HS-27A (cell line): ENCODE measurements at regions not wholly inside any gene's neighbourhood (a gene's known extent, or its start where the extent isn't known, plus 50 kb on each side); places are given as distances from the start of the nearest gene placed in this dataset.
"Not testable (repeated sequence)": the region's sequence is repeated elsewhere in the genome, so short reads cannot be mapped to it uniquely, and the experiment has no call there.

Experiments
- DNase-seq: peaks from one replicate; pipeline ENCODE4 v3.0.0-alpha.2; 2012; ENCODE audit warnings: low read depth, missing footprints

DNA sequence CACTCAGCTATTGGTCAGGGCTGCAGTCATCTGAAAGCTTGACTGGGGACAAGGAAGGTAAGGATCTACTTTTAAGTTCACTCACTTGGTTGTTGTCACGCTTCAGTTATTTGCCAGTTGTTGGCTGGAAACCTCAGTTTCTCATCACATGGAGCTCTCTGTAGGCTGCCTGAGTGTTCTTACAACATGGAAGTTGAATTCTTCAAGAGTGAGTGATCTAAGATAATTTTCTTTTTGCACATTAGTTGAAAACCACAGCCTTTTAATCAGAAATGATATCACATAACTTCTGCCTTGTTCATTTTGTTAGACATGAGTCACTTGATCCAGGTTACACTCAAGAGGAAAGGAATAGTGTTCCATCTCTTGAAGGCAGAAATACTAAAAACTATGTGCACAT lies 552.7 kb downstream of the RAPGEF2 start:
- peak; percentile 23 for DNase-seq

DNA sequence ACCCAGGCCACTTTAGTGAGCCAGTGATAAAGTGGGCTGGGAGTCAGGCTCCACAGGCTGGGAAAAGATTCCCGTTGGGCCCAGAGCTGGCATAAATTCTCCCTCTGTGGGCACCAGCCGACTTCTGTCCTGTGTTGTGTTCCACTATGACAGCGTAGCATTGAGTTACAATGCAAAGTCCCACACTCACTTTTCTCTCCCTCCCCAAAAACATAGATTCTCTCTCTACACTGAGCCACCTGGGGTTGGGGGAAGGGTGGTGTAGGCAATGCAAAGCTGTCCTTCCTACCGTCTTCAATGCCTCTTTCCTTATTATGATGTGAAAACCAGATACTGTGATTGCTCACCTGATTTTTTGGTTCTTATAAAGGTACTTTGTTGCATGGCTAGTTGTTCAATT lies 566.2 kb downstream of the RAPGEF2 start:
- no peak for DNase-seq

DNA sequence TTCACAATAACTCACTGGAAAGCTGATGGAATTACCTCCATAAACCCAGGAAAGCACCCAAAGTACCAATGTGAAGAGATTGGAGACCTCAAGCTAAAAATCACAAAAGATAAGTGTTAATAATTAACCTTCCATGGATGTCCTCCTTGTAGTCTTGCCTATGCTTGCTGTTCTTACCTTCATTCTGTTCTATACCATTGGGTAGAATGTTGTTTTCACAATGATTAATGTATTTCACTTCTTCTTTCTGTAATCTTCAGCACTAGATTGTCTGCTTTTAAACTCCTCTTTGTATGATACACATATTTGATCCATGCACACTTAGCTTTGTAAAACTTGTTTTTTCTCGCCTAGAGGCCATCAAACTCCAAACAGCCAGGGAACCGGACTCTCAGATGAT lies 570.3 kb downstream of the RAPGEF2 start:
- DNase-seq = no peak

DNA sequence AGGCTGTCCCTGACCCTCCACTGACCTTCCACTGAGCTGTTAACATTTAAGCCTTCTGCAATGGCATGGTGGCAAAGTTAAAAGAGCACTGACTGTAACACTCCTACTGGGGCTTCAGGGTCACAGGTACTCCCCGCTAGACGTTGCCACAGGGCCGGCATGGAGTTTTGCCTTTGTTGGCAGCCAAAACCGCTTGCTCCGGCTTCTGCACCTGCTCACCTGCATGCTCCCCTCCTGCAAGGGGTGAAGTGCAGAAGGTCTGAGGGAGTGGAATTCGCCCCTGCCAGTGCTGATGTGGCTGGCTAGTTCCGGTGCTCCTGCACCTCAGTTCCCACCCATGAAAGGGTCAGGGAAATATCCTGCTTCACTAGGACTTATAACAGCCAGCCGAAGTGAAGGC lies 571.4 kb downstream of the RAPGEF2 start:
- DNase-seq = no peak

DNA sequence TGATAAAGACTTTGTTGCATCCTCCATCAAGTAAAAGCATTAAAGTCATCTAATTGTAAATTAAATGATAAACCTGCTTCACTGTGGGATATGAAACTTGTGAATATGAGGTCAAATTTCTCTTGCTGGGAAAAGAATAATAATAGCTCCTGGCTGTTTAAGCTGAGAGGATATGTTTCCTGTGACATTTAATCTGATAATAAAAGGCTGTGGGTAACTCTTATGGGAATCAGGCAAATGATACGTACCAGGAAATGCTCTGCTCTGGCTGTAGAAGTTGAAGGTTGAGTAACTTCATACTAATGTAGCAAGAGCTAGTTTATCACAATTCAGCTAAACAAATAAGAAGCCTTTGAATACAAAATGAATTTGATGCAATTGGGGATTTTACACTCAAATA lies 574.6 kb downstream of the RAPGEF2 start:
- DNase-seq = no peak

DNA sequence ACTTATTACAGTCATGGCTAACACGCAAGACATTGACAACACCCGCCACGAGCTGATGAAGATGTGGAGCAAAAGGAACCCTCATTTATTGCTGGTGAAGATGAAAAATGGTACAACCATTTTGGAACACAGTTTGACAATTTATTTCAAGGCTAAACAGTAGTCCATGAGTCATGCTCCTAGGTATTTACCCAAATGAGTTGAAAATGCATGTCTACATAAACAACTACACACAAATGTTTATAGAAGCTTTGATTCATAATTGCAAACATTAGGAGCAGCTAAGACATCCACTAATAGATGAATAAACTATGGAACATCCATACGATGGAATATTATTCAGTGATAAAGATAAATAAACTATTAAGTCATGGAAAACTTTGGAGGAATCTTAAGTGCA lies 580.1 kb downstream of the RAPGEF2 start:
- DNase-seq = no peak

DNA sequence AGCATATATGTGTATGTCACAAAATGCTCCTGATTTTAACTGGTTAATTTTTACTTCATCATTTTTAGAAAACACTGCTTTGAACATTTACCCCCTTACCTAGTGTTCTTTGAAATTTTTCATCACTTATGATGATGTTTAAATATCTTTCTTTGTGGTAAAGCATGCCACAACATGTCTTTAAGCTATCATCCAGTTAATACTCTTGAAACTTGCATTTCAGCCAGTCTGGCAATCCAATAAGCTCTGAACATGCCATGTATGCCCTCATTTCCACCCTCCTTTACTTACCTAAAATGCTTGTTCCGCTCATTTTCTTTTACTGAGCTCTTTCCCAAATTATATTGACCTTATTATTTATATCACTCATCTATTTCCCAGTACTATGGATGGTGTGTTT lies 581.2 kb downstream of the RAPGEF2 start:
- DNase-seq = no peak

DNA sequence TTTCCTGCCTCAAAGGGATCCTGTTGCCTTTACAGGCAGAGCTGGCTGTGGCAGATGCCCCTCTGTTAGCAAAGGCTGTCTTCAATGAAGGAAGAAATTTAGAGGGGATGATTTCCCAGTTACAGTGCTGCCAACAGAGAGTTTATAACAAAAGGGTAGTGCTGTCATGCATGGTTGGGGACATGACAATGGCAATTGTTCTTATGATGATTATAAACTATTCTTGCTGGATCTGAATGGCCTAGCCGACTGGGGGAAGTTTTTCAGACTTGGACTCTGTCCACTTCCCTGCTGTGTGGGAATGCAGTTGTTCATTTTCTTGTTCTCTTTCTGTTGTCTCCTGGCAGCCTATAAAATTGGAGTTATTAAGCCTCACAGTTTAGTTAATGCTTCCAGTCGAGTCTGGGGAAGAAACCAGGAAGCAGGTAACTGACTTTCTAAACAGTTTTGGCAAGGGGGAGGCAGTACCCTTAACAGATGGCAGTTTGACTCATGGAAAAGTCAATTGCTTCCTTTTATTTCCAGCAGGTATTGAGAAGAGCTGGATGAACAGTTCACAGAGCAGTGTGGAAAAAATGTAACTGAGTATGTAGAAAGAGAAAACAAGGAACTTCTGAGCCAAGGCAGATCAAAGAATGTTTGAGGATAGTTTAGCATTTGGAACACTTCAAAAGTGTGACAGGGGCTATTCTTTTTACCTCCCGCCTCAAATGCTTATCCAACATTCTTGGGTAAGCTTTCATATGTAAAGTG lies 582.6 kb downstream of the RAPGEF2 start:
- DNase-seq = no peak

DNA sequence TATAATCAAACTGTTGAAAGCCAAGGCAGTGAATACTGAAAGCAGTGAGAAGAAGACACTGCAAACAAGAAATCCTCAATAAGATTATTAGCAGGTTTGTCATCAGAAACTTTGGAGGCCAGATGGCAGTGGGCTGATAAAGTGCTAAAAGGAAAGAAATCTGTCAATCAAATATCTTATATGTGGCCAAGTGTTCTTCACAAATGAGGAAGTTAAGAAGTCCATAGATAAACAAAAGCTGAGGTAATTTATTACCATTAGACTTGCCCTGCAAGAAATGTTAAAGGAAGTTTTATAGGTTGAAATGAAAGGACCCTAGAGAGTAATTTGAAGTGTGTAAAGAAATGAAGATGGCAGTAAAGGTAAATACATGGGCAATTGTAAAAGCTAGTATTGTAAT lies 586.6 kb downstream of the RAPGEF2 start:
- no peak for DNase-seq

DNA sequence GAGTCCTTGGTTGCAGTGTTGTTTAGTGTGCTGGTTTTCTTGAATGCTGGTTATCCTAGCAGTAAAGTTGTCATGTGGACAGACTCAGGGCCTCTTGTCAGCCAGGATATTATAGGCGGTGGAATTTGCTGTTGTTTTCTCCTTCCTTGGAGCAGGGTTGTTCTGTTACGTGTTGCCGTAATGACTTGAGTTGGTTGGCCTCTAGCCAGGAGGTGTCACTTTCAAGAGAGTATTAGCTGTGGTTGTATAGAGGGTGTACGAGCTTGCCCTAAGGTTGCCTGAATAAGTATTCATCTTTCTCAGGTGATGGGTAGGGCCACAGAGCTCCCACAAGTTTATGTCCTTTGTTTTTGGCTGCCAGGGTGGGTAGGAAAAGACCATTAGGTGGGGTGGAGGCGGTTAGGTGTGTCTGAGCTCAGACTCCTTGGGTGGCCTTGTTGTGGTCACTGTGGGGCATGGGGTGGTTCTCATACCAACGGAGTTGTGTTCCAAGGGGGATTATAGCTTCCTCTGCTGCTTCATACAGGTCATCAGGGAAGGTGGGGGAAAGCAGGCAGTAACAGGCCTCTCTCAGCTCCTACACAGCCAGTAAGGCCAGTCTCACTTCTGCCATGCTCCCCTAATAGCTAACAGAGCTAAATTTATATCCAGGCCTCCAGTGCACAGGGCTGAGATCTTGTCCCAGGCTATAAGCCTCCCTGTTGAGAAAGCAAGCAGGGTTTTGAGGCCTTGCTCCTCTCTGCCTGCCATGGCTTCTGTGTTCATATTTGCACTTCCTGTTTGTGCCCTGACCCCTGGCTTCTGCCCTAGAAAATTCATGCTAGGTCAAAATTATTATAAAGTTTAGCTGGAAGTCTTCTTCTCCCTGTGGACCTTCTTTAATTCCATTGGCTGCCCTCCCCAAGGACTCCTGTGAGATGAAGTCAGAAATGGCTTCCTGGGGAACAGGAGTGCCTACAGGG lies 594.7 kb downstream of the RAPGEF2 start:
- no peak for DNase-seq

DNA sequence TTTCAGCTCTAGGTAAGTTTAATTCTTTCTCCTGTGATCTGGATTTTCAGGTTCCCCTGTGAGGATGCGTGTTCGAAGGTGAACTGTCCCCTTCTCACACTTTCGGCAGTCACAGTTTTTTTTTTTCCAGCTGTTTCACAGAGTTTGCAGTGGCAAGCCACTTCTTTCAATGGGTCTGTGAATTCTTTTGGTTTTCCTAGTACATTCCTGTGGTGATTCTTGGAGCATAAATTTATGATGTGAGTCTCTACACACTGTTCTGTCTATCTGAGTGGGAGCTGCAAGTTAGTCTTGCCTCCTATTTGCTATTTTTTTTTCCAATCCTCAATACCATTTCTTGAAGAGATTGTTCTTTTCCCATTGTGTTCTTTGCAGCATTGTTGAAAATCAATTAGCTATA lies 595.5 kb downstream of the RAPGEF2 start:
- DNase-seq = no peak

DNA sequence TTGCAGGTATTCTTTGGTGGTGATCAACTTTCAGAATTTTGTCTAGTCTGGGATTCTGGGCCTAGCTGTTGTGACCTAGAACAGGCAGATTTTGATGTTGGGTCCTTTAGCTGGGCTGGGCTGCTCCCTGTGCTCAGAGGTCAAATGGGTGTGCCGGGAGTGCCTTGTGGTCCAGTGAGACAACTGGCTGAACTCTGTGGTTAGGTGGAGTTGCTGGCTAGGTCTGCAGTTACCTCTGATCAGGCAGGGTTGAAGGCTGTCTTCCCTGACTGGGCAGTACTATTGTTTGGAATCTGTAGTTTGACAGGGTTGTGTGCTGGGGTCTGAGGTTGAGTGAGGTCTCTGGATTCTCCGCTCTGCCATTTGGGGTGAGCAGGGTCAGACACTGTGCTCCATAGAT lies 599.3 kb downstream of the RAPGEF2 start:
- no peak for DNase-seq

DNA sequence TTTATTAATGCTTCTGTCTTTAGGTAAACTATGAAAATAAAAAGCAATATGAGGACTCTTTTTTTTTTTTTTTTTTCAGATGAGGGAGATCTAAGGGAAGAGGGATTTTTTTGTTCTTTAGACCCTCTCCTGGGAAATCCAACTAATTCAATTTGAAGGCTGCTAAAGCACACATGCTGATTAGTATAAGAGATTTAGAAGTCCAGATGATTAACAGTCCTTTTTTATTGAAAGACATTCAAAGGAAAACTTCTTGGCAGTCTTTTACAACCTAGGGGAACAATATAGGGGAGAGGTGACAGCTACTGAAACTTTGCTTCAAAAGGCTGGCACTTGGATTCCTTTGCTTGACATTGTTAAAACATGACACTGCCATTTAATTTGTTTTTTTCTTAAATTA lies 602.5 kb downstream of the RAPGEF2 start:
- DNase-seq = no peak

DNA sequence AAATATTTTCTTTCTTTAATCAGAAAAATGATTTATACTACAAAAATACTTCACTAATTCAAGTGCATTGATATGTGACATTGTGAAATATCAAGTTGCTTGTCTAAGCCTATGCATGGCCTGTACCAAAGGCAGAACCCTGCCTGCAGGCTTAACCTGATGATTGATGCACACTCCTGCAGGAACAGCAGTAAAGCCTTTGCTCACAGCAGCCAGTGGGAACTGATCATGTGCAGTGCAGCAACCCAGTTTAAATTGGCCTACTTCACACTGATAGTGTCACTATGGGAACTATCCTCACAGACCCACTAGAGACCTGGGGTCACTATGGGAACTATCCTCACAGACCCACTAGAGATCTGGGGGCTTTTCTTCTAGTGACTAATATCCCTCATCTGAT lies 603.8 kb downstream of the RAPGEF2 start:
- no peak for DNase-seq

DNA sequence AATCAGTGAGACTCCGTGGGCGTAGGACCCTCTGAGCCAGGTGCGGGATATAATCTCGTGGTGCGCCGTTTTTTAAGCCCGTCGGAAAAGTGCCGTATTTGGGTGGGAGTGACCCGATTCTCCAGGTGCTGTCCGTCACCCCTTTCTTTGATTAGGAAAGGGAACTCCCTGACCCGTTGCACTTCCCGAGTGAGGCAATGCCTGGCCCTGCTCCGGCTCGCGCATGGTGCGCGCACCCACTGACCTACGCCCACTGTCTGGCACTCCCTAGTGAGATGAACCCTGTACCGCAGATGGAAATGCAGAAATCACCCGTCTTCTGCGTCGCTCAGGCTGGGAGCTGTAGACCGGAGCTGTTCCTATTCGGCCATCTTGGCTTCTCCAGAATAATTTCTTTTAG lies 612.3 kb downstream of the RAPGEF2 start:
- not testable (repeated sequence) for DNase-seq

DNA sequence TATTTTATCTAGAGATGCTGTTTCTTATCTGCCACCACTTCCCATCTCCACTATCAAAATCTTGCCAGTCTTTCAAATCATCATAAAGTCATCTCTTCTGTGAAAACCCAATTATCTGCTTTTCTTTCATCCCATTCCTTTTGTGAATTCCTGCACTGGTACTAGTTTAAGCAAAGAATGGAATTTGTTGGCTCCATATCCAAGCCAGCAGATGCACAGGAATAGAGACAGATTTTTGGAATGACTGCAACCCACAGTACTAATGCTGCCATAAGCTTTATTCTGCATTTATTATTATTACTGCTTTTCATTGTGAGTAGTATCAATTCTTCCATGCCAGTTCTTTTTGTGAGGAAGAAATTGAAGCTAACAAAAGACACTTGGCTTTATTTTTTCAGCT lies 616.7 kb downstream of the RAPGEF2 start:
- DNase-seq = no peak

DNA sequence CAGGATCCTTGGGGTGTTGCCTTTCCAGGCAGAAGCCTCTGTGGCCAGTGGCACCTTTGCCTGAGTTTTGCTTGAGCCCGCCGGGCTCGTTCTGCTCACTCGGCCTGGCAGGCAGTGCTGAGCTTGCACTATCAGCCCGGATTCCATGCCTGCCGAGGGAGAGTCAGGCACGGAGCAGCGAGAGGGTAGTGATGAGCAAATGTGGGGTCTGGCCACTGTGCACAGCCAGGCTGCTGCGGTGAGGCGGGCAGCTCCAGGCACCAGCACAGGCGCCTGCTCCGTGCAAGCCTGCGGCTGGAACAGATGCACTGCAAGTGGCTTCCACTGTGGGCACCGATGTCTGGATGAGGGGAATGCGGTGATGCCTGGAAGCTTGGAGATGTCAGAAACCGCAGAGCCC lies 619.2 kb downstream of the RAPGEF2 start:
- DNase-seq = no peak

DNA sequence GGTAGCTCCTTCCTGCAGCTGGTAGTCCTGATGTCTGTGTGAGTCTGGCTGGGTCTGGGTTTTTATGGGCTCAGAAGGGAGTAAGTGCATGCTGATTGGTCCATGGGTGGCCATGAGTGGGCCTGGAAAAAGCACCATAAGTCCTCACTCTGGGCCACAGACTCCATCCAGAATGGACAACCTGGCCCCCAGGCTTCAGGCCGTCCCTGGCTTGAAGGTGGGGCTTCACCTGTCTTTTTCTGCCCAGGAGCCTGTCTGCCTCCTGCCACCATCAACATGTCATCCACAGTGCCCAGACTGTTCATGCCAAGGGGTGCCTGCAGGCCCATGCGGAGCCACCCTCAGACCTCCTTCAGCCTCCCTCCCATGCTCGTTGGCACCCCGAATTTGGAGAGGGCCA lies 620.0 kb downstream of the RAPGEF2 start:
- DNase-seq = no peak

DNA sequence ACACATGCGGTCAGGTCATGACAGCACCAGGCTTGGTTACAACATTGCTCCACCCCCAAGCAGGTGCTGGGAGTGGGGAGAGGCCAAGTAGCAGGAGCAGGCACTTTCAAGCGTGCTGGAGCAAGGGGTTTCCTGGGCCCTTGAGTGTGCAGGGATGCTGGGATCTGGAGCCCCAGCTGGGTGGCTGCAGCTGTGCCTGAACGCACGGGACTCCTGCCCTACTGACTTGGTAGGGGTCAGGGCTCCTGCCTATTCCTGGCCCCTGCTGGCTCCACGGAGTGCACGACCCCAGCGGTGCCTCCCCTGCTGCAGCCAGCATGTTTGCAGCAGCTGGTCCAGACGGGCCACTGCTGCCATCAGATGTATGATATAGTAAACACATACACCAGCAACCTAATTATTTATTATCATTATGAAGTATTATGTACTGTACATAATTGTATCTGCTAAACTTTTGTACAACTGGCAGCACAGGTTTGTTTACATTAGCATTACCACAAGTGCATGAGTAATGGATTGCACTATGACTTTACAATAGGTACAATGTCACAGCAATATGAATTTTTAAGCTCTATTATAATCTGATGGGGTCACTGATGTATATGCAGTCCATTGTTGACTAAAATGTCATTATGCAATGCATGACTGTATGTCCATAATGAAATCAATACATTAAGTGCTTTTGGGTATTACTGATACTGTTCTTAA lies 620.6 kb downstream of the RAPGEF2 start:
- DNase-seq = no peak

DNA sequence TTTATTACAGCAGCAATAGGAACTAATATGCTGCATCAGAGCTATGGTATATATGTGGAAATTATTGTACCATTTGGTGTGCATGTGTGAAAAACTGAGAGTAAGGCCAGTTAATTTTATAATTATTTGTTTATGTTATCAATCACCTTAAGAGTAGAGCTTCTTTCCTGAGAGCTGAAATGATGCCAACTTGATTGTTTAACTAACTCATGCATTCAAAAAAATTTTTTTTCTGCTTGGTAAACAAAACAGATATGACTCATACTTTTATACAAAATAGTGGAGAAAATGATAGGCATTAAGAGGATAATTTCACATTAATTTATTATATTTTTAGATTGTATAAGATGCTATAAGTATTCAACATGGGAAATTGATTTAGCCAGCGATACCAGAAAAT lies 622.7 kb downstream of the RAPGEF2 start:
- DNase-seq = no peak

DNA sequence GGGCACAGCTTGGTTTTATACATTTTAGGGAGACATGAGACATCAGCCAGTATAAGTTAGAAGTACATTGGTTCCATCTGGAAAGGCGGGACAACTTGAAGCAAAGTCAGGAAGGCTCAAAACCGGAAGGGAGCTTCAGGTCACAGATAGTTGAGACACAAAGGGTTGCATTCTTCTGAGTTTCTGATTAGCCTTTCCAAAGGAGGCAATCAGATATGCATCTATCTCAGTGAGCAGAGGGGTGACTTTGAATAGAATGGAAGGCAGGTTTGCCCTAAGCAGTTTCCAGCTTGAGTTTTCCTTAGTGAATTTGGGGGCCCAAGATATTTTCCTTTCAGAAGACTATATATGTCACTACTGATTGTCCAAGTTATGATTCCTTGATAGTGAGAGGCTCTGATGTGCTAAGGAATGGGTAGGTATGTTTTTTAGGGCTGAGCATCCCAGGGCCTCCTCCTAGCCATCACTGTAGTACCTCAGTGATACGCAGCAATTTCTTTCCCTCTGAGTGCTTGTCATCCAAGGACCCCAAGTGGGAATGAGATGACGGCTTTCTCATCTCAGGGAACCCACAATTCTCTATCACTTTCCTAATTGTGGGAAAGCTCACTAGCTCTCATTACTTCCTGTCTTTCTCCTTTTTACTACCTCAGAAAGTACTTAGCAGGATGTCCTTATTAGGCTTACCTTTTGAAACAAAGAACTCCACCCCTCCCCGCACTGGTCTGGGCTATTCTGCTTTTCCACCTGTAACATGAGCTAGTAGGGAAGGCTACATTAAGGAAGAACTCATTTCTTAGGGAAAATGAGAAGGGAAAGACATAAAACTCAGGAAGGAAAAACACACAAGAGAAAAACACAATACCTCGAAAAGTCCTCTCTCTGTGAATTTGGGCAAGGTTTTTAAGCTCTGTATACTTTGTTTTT lies 632.7 kb downstream of the RAPGEF2 start:
- DNase-seq = no peak

DNA sequence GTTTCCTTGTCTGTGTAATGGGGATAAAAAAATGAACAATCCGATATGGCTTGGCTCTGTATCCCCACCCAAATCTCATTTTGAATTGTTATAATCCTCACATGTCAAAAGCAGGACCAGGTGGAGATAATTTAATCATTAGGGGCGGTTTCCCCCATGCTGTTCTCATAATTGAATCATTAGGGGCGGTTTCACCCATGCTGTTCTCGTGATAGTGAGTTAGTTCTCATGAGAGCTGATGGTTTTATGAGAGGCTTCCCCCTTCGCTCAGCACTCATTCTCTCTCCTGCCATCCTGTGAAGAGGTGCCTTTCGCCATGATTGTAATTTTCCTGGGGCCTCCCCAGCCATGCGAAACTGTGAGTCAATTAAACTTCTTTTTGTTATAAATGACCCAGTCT lies 633.5 kb downstream of the RAPGEF2 start:
- no peak for DNase-seq
